ENCODE measurements at regions not wholly inside any gene's neighbourhood (a gene's known extent, or its start where the extent isn't known, plus 50 kb on each side); places are given as distances from the start of the nearest gene placed in this dataset.

GRCh38 chr5:67431191-67431590, 234.6 kb upstream of the CD180 start:
- H3K36me3 Mint-ChIP-seq (ENCODE audit: low read depth): no peaks in the 10 kb centered on the region
- H3K27me3 Mint-ChIP-seq (ENCODE audit: low read depth): peaks cover 2% of the 10 kb centered on the region
- H3K27ac Mint-ChIP-seq: no peak overlapping the region
- H3K4me3 Mint-ChIP-seq (ENCODE audit: low read depth): no peak overlapping the region
- intact Hi-C loops (cut with micrococcal nuclease): no loop called here
- no peak for DNase-seq (ENCODE audit: low spot score)
- H3K9me3 Mint-ChIP-seq: no peaks in the 10 kb centered on the region
- no peaks in the 10 kb centered on the region for H3K4me1 Mint-ChIP-seq (ENCODE audit: low read depth)

- intact Hi-C loops (cut with micrococcal nuclease): no loop called here
Measured at GRCh38 chr5:67427850-67428298, 231.3 kb upstream of the CD180 start.

DNA sequence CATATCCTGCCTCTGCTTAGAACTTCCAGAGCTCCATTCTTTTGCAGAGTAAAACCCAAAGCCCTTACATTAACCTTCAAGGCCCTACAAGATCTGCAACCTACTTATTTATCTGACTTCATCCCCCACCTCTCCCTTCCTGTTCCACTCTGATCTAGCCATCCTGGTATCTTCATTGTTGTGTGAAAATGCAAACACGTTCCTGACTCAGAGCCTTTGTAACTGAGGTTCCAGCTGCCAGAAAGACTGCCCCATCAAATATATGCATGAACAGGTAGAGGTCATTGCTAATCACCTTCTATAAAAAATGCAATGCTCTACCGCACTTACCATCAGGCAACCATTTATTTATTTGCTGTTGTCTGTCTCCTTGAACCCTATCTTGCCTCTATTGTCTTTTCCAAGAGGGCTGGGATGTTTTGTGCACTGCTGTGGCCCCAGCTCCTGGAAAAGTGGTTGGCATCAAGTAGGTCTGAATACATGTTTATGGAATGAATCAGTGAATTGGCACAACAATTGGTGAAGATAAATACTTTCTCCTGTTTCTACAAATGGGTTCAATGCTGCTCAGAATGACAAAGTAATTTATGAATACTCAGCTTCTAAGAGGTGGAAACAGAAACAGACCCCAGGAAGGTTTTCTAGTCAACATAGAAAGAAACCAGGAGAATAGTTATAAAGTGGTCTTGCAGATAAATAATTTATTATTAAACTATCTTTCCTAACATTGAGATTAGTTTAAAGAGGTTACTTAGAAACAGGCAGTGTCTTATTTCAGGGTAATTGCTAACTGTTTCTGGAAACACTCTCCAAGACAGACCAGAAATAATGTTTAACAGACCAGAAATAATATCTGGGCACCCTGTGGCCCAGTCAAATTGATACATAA, 230.6 kb upstream of the CD180 start:
- no peaks in the 10 kb centered on the region for H3K4me1 Mint-ChIP-seq (ENCODE audit: low read depth)
- H3K9me3 Mint-ChIP-seq: no peaks in the 10 kb centered on the region
- no peaks in the 10 kb centered on the region for H3K27me3 Mint-ChIP-seq (ENCODE audit: low read depth)
- DNase-seq (ENCODE audit: low spot score): no peak
- intact Hi-C loops (cut with micrococcal nuclease): no loop called here
- H3K27ac Mint-ChIP-seq: no peak overlapping the region
- H3K36me3 Mint-ChIP-seq (ENCODE audit: low read depth): no peaks in the 10 kb centered on the region
- no peak overlapping the region for H3K4me3 Mint-ChIP-seq (ENCODE audit: low read depth)

More at GRCh38 chr5:67427850-67428298, 231.3 kb upstream of the CD180 start:
- DNase-seq (ENCODE audit: low spot score): no peak
- Mint-ChIP-seq H3K4me3 (ENCODE audit: low read depth) (no peak overlapping the region), H3K27ac (no peak overlapping the region), H3K4me1 (ENCODE audit: low read depth) (no peaks in the 10 kb centered on the region), H3K9me3 (no peaks in the 10 kb centered on the region), H3K27me3 (ENCODE audit: low read depth) (no peaks in the 10 kb centered on the region), H3K36me3 (ENCODE audit: low read depth) (no peaks in the 10 kb centered on the region)

DNA sequence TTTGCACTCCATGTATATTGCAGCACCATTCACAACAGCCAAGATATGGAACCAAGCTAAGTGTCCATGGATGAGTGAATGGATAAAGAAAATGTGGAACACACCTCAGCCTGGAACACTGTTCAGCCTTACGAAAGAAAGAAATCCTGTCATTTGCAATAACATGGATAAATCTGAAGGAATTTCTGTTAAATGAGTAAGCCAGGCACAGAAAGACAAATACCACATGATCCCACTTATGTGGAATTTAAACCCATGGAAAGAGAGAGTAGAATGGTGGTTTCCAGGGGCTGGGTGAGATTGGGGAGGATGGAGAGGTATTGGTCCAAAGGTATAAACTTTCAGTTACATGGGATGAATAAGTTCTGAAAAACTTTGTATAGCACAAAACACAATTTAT, 228.9 kb upstream of the CD180 start:
- Mint-ChIP-seq H3K4me1 (ENCODE audit: low read depth) (no peaks in the 10 kb centered on the region), H3K27ac (no peak overlapping the region), H3K9me3 (no peaks in the 10 kb centered on the region), H3K27me3 (ENCODE audit: low read depth) (no peaks in the 10 kb centered on the region), H3K4me3 (ENCODE audit: low read depth) (no peak overlapping the region), H3K36me3 (ENCODE audit: low read depth) (no peaks in the 10 kb centered on the region)
- intact Hi-C loops (cut with micrococcal nuclease): no loop called here
- no peak for DNase-seq (ENCODE audit: low spot score)

DNA sequence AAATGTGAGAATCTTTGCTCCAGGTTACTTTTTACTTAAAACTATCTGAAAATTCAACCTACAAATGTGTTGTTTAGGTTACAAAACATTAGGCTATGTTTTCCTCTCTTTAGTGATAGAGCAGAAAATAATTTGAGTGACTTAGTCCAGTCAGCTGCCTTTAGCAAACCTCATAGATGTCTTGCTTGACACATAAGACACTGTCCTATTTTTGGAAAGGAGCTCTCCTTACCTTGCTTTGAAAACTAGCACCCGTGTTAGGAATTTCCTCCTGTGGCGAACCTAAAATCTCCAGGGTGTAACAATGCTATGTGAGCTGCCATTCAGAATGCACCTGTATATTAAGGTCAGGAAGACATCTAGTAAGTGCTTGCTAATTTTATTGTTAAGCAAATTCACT, 221.2 kb upstream of the CD180 start:
- Mint-ChIP-seq H3K36me3 (ENCODE audit: low read depth) (no peaks in the 10 kb centered on the region), H3K4me3 (ENCODE audit: low read depth) (no peak overlapping the region), H3K27me3 (ENCODE audit: low read depth) (no peaks in the 10 kb centered on the region), H3K27ac (no peak overlapping the region), H3K4me1 (ENCODE audit: low read depth) (no peaks in the 10 kb centered on the region), H3K9me3 (no peaks in the 10 kb centered on the region)
- no peak for DNase-seq (ENCODE audit: low spot score)
- intact Hi-C loops (cut with micrococcal nuclease): no loop called here

- DNase-seq (ENCODE audit: low spot score): no peak
- H3K27ac Mint-ChIP-seq: no peak overlapping the region
- H3K27me3 Mint-ChIP-seq (ENCODE audit: low read depth): no peaks in the 10 kb centered on the region
- H3K4me1 Mint-ChIP-seq (ENCODE audit: low read depth): no peaks in the 10 kb centered on the region
- intact Hi-C loops (cut with micrococcal nuclease): no loop called here
- H3K36me3 Mint-ChIP-seq (ENCODE audit: low read depth): no peaks in the 10 kb centered on the region
- H3K9me3 Mint-ChIP-seq: no peaks in the 10 kb centered on the region
- H3K4me3 Mint-ChIP-seq (ENCODE audit: low read depth): no peak overlapping the region
Measured at GRCh38 chr5:67416986-67417385, 220.4 kb upstream of the CD180 start.

- intact Hi-C loops (cut with micrococcal nuclease): no loop called here
- Mint-ChIP-seq H3K9me3 (no peaks in the 10 kb centered on the region), H3K4me1 (ENCODE audit: low read depth) (no peaks in the 10 kb centered on the region), H3K4me3 (ENCODE audit: low read depth) (no peak overlapping the region), H3K27ac (no peak overlapping the region), H3K27me3 (ENCODE audit: low read depth) (no peaks in the 10 kb centered on the region), H3K36me3 (ENCODE audit: low read depth) (no peaks in the 10 kb centered on the region)
- no peak for DNase-seq (ENCODE audit: low spot score)
Measured at GRCh38 chr5:67416133-67416937, 219.7 kb upstream of the CD180 start.

GRCh38 chr5:67414712-67415111, 218.1 kb upstream of the CD180 start:
- no peaks in the 10 kb centered on the region for H3K4me1 Mint-ChIP-seq (ENCODE audit: low read depth)
- no peak for DNase-seq (ENCODE audit: low spot score)
- no peak overlapping the region for H3K27ac Mint-ChIP-seq
- intact Hi-C loops (cut with micrococcal nuclease): no loop called here
- no peaks in the 10 kb centered on the region for H3K9me3 Mint-ChIP-seq
- H3K36me3 Mint-ChIP-seq (ENCODE audit: low read depth): no peaks in the 10 kb centered on the region
- H3K27me3 Mint-ChIP-seq (ENCODE audit: low read depth): no peaks in the 10 kb centered on the region
- H3K4me3 Mint-ChIP-seq (ENCODE audit: low read depth): no peak overlapping the region

GRCh38 chr5:67413721-67414120, 217.1 kb upstream of the CD180 start:
- intact Hi-C loops (cut with micrococcal nuclease): no loop called here
- Mint-ChIP-seq H3K9me3 (no peaks in the 10 kb centered on the region), H3K4me3 (ENCODE audit: low read depth) (no peak overlapping the region), H3K4me1 (ENCODE audit: low read depth) (no peaks in the 10 kb centered on the region), H3K27ac (no peak overlapping the region), H3K36me3 (ENCODE audit: low read depth) (no peaks in the 10 kb centered on the region), H3K27me3 (ENCODE audit: low read depth) (no peaks in the 10 kb centered on the region)
- no peak for DNase-seq (ENCODE audit: low spot score)

GRCh38 chr5:67409126-67409777, 212.7 kb upstream of the CD180 start:
- H3K36me3 Mint-ChIP-seq (ENCODE audit: low read depth): no peaks in the 10 kb centered on the region
- no peaks in the 10 kb centered on the region for H3K9me3 Mint-ChIP-seq
- intact Hi-C loops (cut with micrococcal nuclease): no loop called here
- no peak for DNase-seq (ENCODE audit: low spot score)
- no peaks in the 10 kb centered on the region for H3K4me1 Mint-ChIP-seq (ENCODE audit: low read depth)
- H3K27ac Mint-ChIP-seq: no peak overlapping the region
- peaks cover 4% of the 10 kb centered on the region for H3K27me3 Mint-ChIP-seq (ENCODE audit: low read depth)
- H3K4me3 Mint-ChIP-seq (ENCODE audit: low read depth): no peak overlapping the region

DNA sequence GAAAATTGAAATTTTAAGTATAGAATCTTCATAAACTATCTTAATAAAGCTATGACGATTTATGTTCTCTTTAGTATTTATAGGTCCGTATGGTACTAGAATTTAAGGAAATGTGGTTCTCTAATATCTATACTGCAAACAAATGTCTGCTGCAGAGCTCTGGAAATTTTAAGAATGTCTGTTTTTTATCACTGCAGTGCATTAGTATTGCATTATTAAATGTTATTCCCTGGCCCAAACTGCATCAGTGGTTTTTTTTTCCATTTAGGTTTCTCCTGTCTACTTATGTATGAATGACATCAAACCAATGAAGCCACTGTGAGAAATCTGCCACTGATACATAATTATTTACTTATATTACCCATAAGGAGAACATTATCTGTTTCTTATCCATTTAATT, 211.4 kb upstream of the CD180 start:
- Mint-ChIP-seq H3K27ac (no peak overlapping the region), H3K9me3 (no peaks in the 10 kb centered on the region), H3K4me3 (ENCODE audit: low read depth) (no peak overlapping the region), H3K27me3 (ENCODE audit: low read depth) (peaks cover 4% of the 10 kb centered on the region), H3K4me1 (ENCODE audit: low read depth) (no peaks in the 10 kb centered on the region), H3K36me3 (ENCODE audit: low read depth) (no peaks in the 10 kb centered on the region)
- intact Hi-C loops (cut with micrococcal nuclease): no loop called here
- DNase-seq (ENCODE audit: low spot score): no peak

DNA sequence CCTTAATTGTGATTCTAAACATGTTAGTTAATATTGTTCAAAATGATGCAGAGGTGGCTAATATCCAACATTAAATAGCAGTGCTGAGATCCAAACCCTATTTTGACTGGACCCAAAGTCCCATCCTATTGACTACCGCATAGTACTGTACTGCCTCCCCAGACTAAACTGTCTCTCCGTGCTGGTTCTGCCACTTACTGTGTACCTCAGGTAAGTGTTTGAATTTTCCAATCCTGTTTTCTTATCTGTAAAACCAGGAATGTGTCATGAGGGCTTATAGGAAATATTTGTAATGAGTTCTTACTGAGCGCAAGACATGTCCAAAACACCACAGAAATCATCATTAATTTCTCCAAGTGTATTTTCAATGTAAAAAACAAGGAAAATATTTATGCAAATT, 209.2 kb upstream of the CD180 start:
- no peak for DNase-seq (ENCODE audit: low spot score)
- Mint-ChIP-seq H3K4me3 (ENCODE audit: low read depth) (no peak overlapping the region), H3K36me3 (ENCODE audit: low read depth) (no peaks in the 10 kb centered on the region), H3K4me1 (ENCODE audit: low read depth) (no peaks in the 10 kb centered on the region), H3K9me3 (no peaks in the 10 kb centered on the region), H3K27ac (no peak overlapping the region), H3K27me3 (ENCODE audit: low read depth) (peaks cover 4% of the 10 kb centered on the region)
- intact Hi-C loops (cut with micrococcal nuclease): no loop called here

- no peak overlapping the region for H3K27ac Mint-ChIP-seq
- no peaks in the 10 kb centered on the region for H3K36me3 Mint-ChIP-seq (ENCODE audit: low read depth)
- H3K4me1 Mint-ChIP-seq (ENCODE audit: low read depth): no peaks in the 10 kb centered on the region
- intact Hi-C loops (cut with micrococcal nuclease): no loop called here
- peaks cover 4% of the 10 kb centered on the region for H3K27me3 Mint-ChIP-seq (ENCODE audit: low read depth)
- no peaks in the 10 kb centered on the region for H3K9me3 Mint-ChIP-seq
- no peak overlapping the region for H3K4me3 Mint-ChIP-seq (ENCODE audit: low read depth)
- DNase-seq (ENCODE audit: low spot score): no peak
Measured at GRCh38 chr5:67405101-67405364, 208.4 kb upstream of the CD180 start.
